HG02759 (cell line): ENCODE measurements at regions not wholly inside any gene's neighbourhood (a gene's known extent, or its start where the extent isn't known, plus 50 kb on each side); places are given as distances from the start of the nearest gene placed in this dataset.

Experiments
- ATAC-seq: cut with Tn5 transposase; IDR thresholded peaks from one replicate; pipeline ENCODE4 v1.9.1; 2021; ENCODE audit warnings: mild to moderate bottlenecking, moderate library complexity; ENCODE audit not compliant: unreplicated experiment

DNA sequence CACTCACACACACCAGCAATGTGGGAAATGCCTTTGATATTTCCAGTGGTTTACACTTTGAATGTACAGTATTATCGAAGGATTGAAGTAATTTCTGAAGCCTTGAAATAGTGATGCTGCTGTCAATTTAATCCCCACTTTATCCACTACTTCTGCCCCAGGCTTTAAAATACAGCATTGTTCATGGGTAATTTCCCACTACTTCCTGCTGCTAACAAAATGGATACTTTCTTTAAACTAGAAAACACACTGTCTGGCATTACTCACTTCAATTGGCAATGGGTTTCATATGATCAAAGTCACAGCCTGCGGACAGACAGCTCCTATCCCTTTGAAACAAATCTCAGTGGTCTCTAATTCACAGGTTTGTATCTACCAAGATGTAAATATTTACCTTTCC is 292.2 kb downstream of the CDH11 start:
- no peak for ATAC-seq

DNA sequence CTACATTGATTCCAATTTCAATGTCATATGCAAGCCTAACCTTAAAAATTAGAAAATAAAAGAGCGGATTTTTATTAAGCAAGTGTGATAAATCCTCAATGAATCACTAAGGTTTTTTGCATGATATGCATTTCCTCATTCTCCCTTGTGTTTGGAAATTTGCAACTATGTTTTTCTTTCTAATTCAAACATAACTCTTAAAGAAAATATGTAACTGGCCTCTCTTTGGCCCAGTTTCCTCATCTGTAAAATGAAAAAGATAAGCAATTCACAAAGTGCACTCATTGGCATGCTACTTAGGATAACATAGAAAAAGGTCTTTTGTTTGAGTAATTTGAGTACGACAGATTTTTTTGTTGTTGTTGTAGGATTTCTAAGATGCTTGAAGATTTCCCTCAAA is 295.5 kb downstream of the CDH11 start:
- ATAC-seq, result no peak

DNA sequence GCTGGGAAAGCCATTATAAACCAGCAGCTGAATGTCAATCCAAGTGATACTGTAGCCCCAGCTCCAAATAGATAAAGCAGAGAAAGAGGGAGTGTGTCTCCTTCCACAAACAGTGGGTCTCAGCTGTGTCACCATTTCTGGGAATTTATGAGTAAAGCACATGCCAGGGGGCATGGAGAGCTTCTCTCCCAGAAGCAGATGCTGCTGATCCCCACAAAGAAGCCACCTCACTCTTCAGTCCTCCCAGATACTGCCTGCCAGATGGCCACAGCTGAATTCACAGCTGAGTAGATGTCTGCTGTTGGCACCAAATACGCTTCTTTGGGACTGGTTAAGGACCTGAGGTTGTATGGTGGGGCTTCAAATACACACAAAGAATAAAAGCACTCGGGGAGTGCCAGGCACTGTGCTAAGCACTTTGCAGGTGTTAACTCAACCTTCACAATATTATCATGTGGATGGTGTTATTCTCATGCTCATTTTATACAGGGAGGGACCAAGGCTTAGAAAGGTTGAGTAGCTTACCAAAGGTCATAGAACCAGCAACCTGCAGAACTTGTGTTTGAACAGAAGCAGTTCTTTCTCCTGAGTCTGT is 298.3 kb downstream of the CDH11 start:
- ATAC-seq, result no peak

DNA sequence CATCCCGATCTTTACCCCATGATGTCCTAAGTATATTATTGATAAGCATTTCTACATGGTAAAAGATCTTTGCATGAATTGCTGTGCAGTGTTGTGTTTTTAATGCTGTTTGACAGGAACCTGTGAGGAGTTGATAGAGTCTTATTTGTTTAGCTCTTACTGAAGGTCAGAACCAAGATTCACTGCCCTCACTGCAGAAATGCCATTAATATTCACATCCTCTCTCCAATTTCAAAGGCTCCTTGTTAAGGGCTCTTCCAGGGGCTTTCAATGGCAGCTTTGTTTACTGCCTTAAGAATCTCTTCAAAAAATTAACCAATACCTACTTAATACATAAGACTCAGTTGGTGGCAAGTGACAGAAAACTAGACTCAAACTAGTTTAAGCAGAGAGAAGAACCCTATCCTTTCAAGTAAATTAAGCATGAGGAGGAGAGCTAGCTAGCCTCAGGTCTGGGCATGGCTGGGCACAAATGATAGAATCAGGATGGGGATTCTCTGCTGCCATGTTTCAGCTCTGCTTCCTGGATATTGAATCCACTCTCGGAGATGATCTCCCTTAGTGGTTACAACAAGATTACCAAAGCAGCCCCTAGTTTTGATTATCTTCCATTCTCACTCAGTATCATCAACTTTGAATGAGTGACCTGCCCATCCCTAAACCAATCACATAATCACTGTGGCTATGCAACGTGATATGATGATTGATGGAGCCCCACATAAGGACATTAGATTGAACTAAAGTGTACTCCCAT is 311.8 kb downstream of the CDH11 start:
- no peak for ATAC-seq

DNA sequence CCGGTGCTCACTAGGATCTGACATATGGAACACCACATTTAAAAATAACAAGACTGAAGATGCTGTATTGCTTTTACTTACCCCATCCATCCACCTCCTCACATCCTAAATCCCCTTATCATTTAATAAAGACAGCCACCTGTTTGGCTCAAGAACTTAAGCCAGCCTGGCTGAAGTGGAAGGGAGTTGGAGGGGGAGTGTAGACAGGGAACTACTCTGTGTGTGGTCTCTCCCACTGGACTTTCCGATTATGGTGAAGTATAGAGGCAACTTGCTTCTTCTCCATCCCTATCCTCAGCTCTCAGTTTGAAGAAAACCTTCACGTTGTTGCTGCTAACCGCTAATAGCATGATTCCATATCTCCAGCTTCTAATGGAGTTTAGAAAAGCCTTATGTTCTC is 313.4 kb downstream of the CDH11 start:
- no peak for ATAC-seq

DNA sequence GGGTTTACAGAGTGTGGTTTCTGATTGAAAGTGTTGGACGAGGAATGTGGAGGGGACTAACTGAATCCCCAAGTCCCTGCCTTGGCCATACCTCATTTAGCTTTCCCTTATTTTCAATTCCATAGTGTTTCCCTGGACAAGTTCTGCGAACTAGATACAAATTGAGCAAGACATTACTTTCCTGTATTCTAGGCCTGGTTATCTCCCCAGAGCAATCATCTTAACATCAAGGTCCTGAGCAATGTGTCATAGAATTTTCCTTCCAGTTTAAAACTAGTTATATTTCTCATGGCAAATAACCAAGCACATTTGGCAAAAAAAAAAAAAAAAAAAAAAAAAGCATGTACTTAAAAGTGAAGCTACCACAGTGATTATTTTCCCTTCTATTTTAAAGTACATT is 330.1 kb downstream of the CDH11 start:
- no peak for ATAC-seq

DNA sequence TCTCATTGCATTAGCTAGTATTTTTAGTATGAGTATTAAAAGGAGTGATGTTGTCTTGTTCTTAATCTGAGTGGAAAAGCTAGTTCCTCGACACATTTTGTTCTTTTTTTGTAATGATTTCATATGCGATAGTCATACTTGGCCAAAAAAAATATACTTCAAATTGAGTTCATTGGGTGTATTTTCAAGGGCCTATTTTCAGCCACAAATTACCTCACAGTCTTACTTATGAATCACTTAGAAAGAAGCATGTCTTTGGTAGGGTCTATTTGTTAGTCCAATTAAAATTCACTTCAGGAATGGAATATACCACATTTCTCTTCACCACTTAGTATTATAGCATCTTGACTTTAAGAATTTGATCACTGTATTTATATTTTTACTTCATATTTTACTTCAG is 337.2 kb downstream of the CDH11 start:
- ATAC-seq, result no peak

DNA sequence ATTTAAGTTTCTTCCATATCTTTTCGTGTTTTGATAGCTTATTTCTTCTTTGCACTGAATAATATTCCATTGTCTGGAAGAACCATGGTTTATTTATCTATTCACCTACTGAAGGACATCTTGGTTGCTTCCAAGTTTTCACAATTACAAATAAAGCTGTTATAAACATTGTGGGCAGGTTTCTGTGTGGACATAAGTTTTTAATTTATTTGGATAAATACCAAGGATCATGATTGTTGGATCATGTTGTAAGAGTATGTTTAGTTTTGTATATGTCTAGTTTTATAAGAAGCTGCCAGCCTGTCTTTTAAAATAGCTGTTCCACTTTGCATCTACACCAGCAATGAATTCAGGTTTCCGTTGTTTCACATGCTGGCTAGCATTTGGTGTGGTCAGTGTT is 339.4 kb downstream of the CDH11 start:
- no peak for ATAC-seq

DNA sequence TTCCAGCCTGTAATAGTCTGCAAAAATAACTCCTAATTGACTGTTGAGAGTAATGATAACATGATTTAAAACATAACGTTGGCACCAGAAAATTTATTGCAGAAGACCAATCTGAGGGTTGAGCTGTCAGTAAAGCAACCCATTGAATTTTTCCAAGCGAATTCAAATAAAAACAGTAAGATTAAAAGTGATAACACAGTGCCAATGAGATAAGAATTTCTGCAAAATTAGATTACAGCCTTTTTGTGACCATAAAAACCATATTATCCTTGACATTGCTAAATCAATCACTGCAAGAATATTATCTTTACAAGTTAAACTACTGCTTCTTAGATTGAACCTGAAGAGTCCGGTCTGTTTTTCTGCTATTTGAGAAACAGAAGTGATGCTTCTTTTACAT is 341.4 kb downstream of the CDH11 start:
- no peak for ATAC-seq

DNA sequence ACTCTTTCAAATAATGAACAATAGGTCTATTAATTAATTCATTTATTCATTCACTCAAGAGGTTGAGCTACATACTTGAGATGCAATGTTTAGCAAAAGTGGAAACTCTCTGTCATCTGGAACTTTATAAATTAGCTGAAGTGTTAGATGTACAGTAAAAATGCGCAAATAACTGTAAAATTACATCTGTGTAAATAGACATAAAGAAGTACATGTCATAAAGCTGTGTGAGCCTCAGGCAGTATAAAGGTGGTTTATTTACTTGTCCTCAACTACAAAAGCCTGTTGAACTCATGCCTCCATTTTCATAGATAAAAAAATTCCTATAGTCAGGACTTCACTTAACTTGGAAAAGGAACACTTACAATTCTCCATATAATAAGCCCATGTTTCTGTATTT is 343.1 kb downstream of the CDH11 start:
- ATAC-seq, result no peak

DNA sequence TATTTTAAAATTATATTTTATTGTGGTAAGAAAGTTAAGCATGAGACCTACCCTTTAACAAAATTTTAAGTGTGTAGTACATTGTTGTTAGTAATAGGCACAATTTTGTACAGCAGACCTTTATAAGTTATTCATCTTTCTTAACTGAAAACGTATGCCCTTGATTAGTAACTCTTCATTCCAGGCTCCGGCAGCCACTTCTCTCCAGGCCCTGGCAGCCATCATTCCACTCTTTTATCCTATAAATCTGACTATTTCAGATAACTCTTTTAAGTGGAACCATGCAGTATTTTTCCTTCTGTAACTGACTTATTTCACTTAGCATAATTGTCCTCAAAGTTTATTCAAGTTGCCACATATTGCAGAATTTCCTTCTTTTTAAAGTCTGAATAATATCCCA is 348.2 kb downstream of the CDH11 start:
- no peak for ATAC-seq

DNA sequence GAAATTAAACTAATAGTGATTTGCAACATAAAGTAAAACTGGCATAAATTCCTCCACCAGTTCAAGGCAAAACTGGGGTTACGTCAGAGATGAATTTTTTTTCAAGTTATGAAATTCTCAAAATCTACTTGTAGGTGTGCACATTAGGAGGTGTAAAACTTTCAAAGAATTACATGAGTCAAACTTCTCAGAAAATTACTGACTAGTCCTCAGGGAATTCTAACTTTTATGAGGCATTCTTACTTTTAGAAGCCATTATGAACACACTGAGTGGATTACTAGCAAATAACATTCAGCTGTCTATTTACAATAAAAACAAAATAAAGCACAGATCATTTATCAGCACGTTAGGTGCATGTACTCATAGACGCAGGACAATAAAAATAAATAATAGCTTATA is 348.7 kb downstream of the CDH11 start:
- no peak for ATAC-seq

DNA sequence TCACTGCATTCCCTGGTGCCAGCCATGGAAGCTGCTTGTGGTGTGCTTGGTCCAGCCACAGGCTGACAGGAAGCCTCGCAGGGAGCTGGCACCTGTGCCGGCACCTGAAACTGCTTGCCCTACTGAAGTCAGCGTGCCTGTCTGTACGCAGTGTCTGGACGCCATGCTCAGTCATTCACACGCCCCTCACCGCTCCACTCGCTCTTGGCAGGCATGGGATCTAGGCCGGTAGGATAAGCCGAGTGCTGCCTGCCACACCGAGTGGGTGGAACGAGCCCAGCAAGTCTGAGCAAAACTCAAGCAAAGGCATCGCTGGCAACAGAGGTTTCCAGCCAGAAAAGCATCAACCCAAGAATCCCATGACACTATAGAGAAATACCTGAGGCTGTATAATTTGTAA is 350.6 kb downstream of the CDH11 start:
- ATAC-seq, result no peak

DNA sequence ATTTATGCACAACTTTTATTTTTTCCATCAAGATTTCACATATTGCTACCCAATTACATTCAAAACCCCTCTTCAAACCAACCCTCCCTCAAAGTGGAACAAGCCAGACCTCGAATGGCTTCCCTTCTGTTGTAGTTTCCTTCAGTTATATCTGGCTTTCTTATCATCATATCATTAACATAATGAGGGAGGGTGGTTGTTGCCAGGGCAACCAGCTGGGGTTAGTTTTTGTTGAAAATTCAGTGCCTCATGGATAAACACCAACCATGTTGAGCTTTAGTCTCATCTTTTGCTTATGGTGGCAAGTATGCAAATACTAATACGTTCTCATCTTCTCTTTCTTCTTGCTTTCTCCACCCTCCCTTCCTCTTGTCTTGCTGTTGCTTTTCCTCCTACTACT is 359.7 kb downstream of the CDH11 start:
- no peak for ATAC-seq

DNA sequence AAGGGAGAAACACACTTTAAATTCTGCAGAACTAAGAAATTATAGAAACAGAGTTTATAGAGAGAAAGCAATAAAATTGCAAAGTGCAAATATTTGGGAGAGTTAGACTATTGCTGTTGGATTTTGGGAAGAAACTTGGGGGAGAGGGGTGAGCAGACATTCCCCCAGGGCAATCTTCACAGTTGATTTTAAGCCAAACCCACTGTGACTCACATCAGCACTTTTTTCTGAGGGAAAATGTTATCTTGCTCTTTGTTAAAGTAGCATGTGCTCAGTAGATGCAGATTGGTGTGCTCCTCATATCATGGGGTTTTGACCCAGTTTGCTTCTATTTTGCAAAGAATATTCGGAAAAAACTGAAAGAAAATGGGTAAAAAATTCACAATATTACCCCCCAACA is 367.6 kb downstream of the CDH11 start:
- ATAC-seq, result no peak

DNA sequence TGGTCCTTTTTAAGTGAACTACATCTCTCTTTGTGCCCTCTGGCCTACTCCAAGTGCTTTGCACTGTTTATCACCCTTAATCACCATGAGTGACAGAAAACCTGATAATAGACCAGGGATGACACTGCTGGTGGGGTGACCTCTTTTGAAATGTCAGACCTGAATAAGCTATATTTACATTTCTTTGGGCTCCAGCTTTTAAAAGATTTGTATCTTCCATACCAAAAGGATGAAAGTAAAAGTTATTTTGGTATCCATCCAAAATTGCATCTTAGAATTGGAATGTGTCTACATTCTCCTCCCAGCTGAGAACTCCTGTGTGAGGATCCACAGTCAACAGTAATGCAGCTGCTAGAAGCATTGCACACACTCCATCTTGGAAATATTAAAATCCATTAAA is 370.0 kb downstream of the CDH11 start:
- ATAC-seq, result no peak

DNA sequence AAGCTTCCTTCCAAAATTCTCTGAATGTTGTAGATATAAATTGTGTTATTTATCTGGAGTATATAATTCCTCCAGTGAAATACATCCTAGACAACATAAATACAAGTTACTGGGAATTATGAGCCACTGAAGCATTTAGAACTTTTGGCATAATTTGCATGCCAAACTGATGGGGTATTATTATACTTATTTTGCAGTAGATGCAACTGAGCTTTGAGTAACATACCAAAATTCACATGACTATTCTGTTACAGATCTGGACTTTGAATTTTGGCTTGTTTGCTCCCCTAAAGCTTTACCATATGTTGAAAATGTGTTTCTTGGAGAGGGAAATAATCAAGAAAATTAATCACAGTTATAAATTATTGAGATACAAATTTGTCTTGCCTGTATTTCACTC is 372.5 kb downstream of the CDH11 start:
- ATAC-seq, result no peak

DNA sequence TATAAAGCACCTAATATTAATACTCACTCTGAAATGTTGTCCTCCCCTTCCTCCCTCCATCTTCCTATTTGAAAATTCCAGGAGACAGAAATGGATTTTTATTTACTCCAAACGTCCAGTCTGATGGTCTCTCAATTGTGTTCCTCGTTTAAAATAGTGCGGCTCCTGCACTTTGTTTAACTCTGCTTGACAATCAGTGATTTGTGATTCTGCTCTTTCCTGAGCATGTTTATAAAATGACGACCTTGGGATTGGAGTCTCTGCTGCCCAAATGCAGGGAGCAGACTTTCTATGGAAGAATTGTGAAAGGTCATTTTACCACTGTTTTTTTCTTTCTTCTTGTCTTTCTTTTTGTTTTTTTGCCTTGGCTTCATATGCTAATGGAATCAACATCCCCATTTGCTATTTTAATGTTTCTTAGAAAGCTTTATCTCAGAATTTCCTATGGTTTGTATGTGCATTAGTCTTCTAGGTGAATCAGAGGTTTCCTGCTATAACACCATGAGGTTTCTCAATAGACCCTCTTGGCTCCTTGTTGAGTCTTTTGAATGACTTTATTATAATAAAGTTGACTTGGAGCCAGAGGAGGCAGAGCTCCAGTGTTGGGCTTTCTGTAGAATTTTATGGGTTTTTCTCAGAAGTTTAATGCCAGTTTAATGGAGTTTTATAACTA is 376.5 kb downstream of the CDH11 start:
- ATAC-seq, result no peak

DNA sequence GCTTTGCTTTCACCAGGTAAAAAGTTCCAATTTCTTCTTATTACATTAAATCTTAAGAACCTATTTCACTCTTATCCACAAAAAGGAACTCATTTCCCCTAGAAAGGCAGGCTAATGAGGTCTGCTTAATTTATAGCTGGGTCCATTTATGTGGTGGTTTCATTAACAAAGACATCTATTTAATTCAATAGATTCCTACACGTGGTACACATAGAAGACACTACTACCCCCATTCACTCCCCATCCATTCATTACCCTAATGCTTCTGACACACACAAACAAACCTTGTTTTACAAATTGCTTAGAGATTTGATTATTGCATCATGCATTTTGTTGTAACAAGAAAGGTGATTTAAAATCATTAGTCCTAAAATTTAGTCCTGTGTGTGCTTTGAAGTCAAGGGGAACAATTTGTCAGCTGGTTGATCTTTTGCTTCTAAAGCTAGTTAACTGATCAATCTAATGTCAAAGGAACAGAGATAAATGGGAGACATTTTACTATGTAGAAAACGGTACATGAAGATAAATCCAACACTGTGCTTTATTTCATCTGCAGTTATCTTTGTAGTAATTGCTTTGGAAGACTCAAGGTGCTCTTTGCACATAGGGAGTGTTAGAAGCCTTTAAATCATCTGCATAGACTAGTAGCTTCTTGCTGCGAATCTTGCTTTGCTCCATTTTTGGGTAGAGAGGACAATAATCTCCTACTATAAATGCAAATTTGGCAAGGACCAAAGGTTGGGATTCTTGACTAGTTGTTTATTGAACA is 379.2 kb downstream of the CDH11 start:
- no peak for ATAC-seq

DNA sequence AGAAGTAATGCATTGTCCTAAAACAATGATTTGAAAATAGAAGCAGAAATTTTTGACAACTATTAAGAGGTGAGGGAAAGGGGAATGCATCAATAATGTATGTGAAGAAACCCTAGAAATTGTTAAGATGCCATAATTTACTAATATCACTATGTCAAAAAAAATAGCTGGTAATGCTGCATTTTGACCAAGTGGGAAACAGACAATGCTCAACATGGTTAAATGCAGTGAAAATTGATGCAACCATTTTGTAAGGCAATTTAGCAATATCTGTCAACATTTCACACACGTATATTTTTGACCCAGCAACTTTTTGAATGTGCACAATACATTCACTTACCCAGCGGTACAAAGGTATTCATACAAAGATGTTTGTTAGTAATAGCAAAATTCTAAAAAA is 381.6 kb downstream of the CDH11 start:
- ATAC-seq, result no peak

DNA sequence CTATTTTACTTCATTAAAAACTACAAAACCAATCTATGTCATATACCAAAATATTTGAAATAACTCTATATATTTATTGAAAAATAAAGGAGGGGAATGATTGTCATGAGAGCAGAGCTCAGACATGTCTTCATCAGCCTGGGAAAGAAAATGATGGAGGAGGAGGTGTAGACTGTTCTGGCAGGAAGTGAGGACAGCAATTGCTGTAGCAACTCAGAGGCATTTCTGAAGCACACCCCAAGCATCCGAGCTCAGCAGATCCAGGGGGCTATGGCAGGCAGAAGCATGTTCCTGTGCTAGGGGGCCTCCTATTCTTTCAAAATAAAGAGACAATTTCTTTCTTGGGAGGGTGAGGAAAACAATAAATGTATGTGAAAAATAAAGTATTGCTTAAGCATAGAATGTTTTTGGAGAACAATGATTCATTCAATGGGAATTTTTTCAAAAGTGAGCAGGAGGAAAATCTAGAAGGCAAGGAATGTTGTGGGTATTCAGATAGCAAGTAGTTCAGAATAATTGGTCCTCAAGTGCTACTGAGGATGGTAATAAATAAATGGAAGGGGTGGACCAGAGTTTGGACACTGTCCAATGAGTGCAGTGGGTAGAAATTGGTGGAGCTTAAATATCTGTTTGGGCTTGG is 383.4 kb downstream of the CDH11 start:
- ATAC-seq, result no peak
